ENCODE measurements at regions not wholly inside any gene's neighbourhood (a gene's known extent, or its start where the extent isn't known, plus 50 kb on each side); places are given as distances from the start of the nearest gene placed in this dataset.

DNA sequence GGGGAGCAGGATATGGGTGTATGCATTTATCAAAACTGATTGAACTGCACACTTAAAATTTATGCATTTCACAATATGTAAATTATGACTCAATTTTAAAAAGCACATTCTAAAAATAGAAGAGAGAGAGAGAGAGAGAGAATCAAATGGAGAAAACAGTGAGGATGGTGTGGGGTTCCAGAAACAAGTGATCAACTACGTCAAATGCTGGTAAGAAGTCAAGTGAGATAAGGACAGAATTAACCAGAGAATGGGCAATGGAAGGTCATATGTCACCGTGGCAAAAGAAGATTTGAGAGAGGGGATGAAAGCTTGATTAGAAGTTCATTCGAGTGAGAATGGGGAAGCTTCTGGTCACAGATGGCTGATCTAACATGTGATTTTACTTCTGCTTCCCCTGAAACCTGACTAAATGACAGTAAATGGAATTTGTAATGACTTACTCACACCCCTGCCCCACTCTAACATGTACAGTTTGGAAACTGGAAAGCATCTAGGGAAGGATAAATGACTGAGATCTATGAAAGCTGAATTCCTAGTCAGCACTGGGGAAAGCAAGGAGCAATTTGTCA lies 276.5 kb upstream of the AMIGO2 start:
- DNase-seq (ENCODE audit: low spot score) (no peak), FAIRE-seq (no peak), ATAC-seq (no peak)
- Histone ChIP-seq H3K9me3 (ENCODE audit: low read length) (no peaks in the 10 kb centered on the region), H3K79me2 (ENCODE audit: insufficient read depth, low read length) (no peaks in the 10 kb centered on the region), H2AFZ (ENCODE audit: low read length) (no peak overlapping the region), H3K36me3 (replicated peaks in 1 of 2; ENCODE audit: control insufficient read depth in 1 of 2, insufficient read depth in 2 of 2, low read length in 2 of 2) (no peaks in the 10 kb centered on the region), H3K27me3 (ENCODE audit: control insufficient read depth in 1 of 2, insufficient read depth in 2 of 2, low read length in 2 of 2) (no peaks in the 10 kb centered on the region), H3K4me2 (ENCODE audit: low read depth, low read length) (no peak overlapping the region), H4K20me1 (ENCODE audit: insufficient read depth, low read length) (no peaks in the 10 kb centered on the region), H3K9ac (ENCODE audit: insufficient read depth, low read depth, low read length) (no peak overlapping the region), H3K4me1 (ENCODE audit: insufficient read depth, low read length) (no peaks in the 10 kb centered on the region), H3K4me3 (replicated peaks in 1 of 3; ENCODE audit: insufficient read depth in 1 of 3, low read depth in 2 of 3, low read length in 3 of 3) (no peak overlapping the region), H3K27ac (ENCODE audit: extremely low read length, insufficient read depth, low read length) (no peak overlapping the region)
- no TSS peak for BruUV-seq (replicated peaks)
- 26% methylated on average over 3 of the region's 3 CpGs for WGBS (ENCODE audit: low lambda C conversion rate)
- POLR2A ChIA-PET, result no interaction called here
- CTCF ChIA-PET (ENCODE audit: low intra/inter-chr PET ratio, low total read pairs), result no interaction called here
- TF ChIP-seq, protein P1, sequence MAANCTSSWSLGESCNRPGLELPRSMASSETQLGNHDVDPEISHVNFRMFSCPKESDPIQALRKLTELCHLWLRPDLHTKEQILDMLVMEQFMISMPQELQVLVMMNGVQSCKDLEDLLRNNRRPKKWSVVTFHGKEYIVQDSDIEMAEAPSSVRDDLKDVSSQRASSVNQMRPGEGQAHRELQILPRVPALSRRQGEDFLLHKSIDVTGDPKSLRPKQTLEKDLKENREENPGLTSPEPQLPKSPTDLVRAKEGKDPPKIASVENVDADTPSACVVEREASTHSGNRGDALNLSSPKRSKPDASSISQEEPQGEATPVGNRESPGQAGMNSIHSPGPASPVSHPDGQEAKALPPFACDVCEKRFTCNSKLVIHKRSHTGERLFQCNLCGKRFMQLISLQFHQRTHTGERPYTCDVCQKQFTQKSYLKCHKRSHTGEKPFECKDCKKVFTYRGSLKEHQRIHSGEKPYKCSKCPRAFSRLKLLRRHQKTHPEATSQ (CRISPR knock-in tag; IDR thresholded peaks at IDR 0.05; ENCODE audit: borderline replicate concordance), result no peak
- TF ChIP-seq EED (CRISPR knock-in tag; IDR thresholded peaks at IDR 0.05) (no peak), HOXA3 (CRISPR knock-in tag; IDR thresholded peaks at IDR 0.05) (no peak), ARNTL (CRISPR knock-in tag; IDR thresholded peaks at IDR 0.05) (no peak), ZNF607 (CRISPR knock-in tag; IDR thresholded peaks at IDR 0.05; ENCODE audit: borderline replicate concordance) (no peak), MAFG (CRISPR knock-in tag; IDR thresholded peaks at IDR 0.05) (no peak), SRF (IDR thresholded peaks at IDR 0.05; ENCODE audit: low read depth, low read length) (no peak), PAWR (CRISPR knock-in tag; IDR thresholded peaks at IDR 0.05; ENCODE audit: borderline replicate concordance) (no peak), NCOR1 (IDR thresholded peaks at IDR 0.05; ENCODE audit: borderline replicate concordance, low read length) (no peak), KLF13 (CRISPR knock-in tag; IDR thresholded peaks at IDR 0.05) (no peak), SOX5 (CRISPR knock-in tag; IDR thresholded peaks at IDR 0.05; ENCODE audit: borderline replicate concordance) (no peak)
- TF ChIP-seq, protein P2, sequence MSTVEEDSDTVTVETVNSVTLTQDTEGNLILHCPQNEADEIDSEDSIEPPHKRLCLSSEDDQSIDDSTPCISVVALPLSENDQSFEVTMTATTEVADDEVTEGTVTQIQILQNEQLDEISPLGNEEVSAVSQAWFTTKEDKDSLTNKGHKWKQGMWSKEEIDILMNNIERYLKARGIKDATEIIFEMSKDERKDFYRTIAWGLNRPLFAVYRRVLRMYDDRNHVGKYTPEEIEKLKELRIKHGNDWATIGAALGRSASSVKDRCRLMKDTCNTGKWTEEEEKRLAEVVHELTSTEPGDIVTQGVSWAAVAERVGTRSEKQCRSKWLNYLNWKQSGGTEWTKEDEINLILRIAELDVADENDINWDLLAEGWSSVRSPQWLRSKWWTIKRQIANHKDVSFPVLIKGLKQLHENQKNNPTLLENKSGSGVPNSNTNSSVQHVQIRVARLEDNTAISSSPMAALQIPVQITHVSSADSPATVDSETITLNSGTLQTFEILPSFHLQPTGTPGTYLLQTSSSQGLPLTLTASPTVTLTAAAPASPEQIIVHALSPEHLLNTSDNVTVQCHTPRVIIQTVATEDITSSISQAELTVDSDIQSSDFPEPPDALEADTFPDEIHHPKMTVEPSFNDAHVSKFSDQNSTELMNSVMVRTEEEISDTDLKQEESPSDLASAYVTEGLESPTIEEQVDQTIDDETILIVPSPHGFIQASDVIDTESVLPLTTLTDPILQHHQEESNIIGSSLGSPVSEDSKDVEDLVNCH (CRISPR knock-in tag; IDR thresholded peaks at IDR 0.05), result no peak
- TF ChIP-seq, protein P3, sequence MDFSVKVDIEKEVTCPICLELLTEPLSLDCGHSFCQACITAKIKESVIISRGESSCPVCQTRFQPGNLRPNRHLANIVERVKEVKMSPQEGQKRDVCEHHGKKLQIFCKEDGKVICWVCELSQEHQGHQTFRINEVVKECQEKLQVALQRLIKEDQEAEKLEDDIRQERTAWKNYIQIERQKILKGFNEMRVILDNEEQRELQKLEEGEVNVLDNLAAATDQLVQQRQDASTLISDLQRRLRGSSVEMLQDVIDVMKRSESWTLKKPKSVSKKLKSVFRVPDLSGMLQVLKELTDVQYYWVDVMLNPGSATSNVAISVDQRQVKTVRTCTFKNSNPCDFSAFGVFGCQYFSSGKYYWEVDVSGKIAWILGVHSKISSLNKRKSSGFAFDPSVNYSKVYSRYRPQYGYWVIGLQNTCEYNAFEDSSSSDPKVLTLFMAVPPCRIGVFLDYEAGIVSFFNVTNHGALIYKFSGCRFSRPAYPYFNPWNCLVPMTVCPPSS (IDR thresholded peaks at IDR 0.05), result no peak
- intact Hi-C loops (cut with micrococcal nuclease; ENCODE audit: unreplicated experiment), result no loop called here
- in situ Hi-C loops (cut with HindIII; ENCODE audit: extremely low pct_ligation_motif_present, low pct_unique_long_range_greater_than_20kb), result no loop called here

All from HepG2 (cell line).